ENCODE measurements at regions not wholly inside any gene's neighbourhood (a gene's known extent, or its start where the extent isn't known, plus 50 kb on each side); places are given as distances from the start of the nearest gene placed in this dataset.

DNA sequence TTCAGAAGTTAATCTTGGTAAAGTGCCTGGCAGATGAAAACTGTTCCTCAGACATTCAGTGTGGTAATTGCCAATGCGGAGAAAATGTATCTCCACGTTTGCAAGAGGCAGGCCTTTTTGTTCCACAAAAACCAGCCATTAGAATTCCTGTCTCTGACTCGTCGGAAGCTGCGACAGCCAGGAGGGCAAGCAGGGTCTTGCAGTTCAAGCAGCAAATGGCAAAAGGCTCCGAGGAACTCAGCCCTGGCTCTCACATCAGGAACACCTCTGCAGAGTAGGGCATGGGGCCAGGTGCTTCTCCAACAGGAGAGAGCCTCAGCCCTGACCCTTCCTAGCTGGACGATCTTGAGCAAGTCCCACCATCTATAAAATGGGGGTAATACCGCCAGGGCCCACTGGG lies 69.0 kb upstream of the CPLX2 start:
- TF ChIP-seq, protein P1, sequence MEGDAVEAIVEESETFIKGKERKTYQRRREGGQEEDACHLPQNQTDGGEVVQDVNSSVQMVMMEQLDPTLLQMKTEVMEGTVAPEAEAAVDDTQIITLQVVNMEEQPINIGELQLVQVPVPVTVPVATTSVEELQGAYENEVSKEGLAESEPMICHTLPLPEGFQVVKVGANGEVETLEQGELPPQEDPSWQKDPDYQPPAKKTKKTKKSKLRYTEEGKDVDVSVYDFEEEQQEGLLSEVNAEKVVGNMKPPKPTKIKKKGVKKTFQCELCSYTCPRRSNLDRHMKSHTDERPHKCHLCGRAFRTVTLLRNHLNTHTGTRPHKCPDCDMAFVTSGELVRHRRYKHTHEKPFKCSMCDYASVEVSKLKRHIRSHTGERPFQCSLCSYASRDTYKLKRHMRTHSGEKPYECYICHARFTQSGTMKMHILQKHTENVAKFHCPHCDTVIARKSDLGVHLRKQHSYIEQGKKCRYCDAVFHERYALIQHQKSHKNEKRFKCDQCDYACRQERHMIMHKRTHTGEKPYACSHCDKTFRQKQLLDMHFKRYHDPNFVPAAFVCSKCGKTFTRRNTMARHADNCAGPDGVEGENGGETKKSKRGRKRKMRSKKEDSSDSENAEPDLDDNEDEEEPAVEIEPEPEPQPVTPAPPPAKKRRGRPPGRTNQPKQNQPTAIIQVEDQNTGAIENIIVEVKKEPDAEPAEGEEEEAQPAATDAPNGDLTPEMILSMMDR (IDR thresholded peaks at IDR 0.05), result no peak
- intact Hi-C loops (cut with DNase I), result no loop called here
- no peak for ATAC-seq
- 56 to 64% (median 59%) methylated on average over 8 of the region's 8 CpGs for WGBS, 3 donors
- Histone ChIP-seq H3K27ac (no peak overlapping the region), H3K36me3 (ENCODE audit: insufficient read depth in 1 of 2, low read depth in 1 of 2) (no peaks in the 10 kb centered on the region), H3K27me3 (ENCODE audit: insufficient read depth in 3 of 3, low read length in 2 of 3) (peaks cover 0 to 58% (median 14%) of the 10 kb centered on the region in 3 donors), H3K4me3 (no peak overlapping the region), H3K4me1 (no peaks in the 10 kb centered on the region), H3K9me3 (no peaks in the 10 kb centered on the region)
- no peak for DNase-seq

DNA sequence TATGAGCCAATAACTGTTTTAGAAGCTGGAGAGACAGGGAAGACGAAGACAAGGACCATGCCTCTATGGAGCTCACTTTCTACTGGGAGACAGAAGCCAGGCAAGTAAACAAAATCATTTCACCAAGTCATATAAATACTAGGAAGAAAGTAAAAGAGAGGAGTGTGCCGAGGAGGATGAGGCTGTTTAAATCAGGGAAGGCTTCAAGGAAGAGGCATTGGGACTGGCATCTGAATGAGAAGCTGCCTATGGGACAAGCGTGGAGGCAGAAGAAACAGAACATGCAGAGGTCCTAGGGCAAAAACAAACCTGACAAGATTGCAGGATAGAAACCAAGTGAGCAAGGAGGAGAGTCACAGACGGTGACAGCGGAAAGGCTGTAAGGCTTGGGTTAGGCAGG lies 68.1 kb upstream of the CPLX2 start:
- intact Hi-C loops (cut with DNase I), result no loop called here
- Histone ChIP-seq H3K36me3 (ENCODE audit: insufficient read depth in 1 of 2, low read depth in 1 of 2) (no peaks in the 10 kb centered on the region), H3K4me3 (no peak overlapping the region), H3K27me3 (ENCODE audit: insufficient read depth in 3 of 3, low read length in 2 of 3) (peaks cover 0 to 51% (median 16%) of the 10 kb centered on the region in 3 donors), H3K9me3 (no peaks in the 10 kb centered on the region), H3K27ac (no peak overlapping the region), H3K4me1 (no peaks in the 10 kb centered on the region)
- DNase-seq, result no peak
- no peak for ATAC-seq
- TF ChIP-seq, protein P1 (IDR thresholded peaks at IDR 0.05), result no peak
- WGBS, 3 donors, result 72 to 79% (median 74%) methylated on average over 5 of the region's 5 CpGs

DNA sequence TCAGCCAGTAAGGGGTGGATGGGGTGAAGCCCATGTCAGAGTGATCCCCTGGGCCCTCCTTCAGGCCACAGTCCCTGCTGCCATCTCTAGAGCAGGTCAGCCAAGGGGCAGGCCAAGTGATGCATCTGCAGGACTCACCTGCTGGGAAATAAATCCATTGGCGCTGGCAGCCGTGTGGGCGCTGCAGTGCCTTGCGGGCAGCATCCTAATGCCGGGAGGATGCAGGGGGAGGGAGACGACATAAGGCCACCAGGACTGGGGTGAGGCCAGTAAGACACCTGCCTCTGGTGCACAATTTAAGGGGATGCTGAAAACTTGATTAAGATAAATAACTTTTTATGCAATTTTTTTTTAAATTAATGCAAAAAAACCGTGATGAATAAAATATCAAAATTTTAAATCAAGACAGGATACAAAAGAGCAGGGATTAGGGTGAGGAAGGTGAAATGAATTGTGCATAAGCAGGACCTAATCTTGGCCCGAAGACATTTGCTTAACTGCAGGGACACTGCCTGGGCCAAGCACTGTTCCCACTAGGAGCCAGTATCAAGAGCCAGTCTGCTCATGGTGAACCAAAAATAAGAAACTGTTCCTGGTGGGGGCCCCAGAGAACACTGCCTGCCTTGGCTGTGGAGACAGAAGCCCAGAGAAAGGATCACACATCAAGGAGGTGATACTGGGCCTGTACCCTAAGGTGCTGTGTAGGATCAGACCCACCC lies 67.5 kb upstream of the CPLX2 start:
- WGBS, 3 donors, result 46 to 61% (median 50%) methylated on average over 8 of the region's 8 CpGs

DNA sequence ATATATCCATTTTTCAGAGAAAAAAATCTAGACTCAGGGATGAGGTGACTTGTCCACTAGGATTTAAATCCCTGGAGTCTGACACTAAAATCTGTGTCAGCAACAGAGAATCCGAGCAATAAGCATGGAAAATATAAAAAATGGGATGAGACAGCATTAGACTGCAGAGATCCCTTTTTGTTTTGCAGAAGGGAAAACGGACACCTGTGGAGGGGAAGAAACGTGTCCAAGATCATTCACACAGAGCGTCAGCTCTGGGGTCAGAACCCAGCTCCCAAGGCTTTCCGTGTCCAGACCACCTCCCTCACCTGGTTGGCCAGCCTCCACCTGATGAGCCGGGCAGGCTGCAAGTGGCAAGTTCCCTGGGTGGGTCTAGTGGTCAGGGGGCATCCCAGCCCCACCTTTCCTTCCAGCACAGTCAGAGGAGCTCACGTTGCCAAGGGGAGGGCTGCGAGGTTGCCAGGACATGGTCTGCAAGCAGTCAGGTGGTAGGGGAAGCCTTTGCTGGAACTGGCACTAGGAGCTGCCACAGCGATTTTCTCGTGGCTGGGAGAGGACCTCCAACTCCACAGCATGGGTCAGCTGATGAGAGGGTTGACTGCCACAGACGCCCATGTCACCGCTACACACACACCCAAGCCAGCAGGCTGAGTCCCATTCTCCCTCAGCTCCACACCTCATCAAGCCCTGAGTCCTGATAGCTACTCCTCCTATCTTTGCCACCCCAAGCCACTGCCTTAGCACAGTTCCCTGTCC lies 65.9 kb upstream of the CPLX2 start:
- Histone ChIP-seq H3K27me3 (ENCODE audit: insufficient read depth in 3 of 3, low read length in 2 of 3) (peaks cover 0 to 30% (median 14%) of the 10 kb centered on the region in 3 donors), H3K27ac (no peak overlapping the region), H3K4me3 (no peak overlapping the region), H3K4me1 (no peaks in the 10 kb centered on the region), H3K36me3 (ENCODE audit: insufficient read depth in 1 of 2, low read depth in 1 of 2) (no peaks in the 10 kb centered on the region), H3K9me3 (no peaks in the 10 kb centered on the region)
- 66 to 67% (median 66%) methylated on average over 12 of the region's 12 CpGs for WGBS, 3 donors
- intact Hi-C loops (cut with DNase I), result no loop called here
- no peak for DNase-seq
- no peak for ATAC-seq
- TF ChIP-seq, protein P1 (IDR thresholded peaks at IDR 0.05), result no peak

More for the DNA sequence above, 67.5 kb upstream of the CPLX2 start:
- DNase-seq, result no peak
- Histone ChIP-seq H3K36me3 (ENCODE audit: insufficient read depth in 1 of 2, low read depth in 1 of 2) (no peaks in the 10 kb centered on the region), H3K27ac (no peak overlapping the region), H3K27me3 (ENCODE audit: insufficient read depth in 3 of 3, low read length in 2 of 3) (peaks cover 0 to 45% (median 18%) of the 10 kb centered on the region in 3 donors), H3K9me3 (no peaks in the 10 kb centered on the region), H3K4me3 (no peak overlapping the region), H3K4me1 (no peaks in the 10 kb centered on the region)
- no peak for ATAC-seq
- TF ChIP-seq, protein P1 (IDR thresholded peaks at IDR 0.05), result no peak
- intact Hi-C loops (cut with DNase I), result no loop called here

Measured in psoas muscle (tissue), 7 donors.